ENCODE measurements at regions not wholly inside any gene's neighbourhood (a gene's known extent, or its start where the extent isn't known, plus 50 kb on each side); places are given as distances from the start of the nearest gene placed in this dataset.

DNA sequence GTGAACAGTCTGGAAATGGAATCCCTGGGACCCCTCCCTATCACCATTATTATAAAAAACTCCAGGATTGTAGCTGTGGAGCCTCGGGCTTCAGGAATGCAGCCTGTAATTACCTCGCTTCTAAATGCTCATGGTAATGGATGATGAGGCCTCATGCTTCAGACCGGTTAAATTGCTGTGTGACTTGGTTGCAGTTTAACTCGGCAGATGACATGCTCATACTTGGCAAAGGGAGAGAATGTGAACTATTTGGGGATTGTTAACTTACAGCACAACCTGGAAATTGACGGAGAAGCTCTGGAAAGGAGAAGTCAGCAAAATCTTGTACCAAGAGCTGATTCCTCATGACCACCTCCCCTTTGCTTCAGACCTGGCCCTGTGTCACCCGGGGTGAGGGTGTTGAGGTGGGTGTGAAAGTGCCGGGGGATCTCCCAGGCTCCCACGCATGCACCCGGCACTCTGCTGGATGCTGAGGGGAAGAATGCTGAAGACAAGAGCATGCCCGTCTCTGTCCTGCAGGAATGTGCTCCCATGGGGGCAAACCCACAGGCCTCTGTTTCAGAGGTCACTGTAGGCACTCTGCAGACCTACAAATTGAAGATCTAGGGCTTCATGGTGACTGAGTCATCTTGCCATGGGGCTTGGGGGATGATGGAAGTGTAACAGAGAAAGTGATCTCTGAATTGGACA is 364.8 kb downstream of the RPS6KC1 start:
- Histone ChIP-seq H3K36me3 (ENCODE audit: control insufficient read depth, insufficient read depth, low read length) (no peaks in the 10 kb centered on the region), H2AK9ac (replicated peaks; ENCODE audit: low read depth, low read length, poor library complexity) (no peak overlapping the region), H2AFZ (replicated peaks; ENCODE audit: low read length, poor library complexity) (no peak overlapping the region), H4K5ac (ENCODE audit: low read depth, low read length) (no peak overlapping the region), H3K4me3 (ENCODE audit: insufficient read depth, low read depth, low read length) (no peak overlapping the region), H2BK15ac (ENCODE audit: low read depth, low read length) (no peak overlapping the region), H3K79me1 (ENCODE audit: low read depth in 1 of 2, low read length in 2 of 2) (no peaks in the 10 kb centered on the region), H3K4me2 (ENCODE audit: low read depth, low read length) (no peak overlapping the region), H2BK120ac (ENCODE audit: low read depth, low read length) (no peak overlapping the region), H3K4me1 (ENCODE audit: control insufficient read depth, insufficient read depth, low read length) (no peaks in the 10 kb centered on the region), H4K91ac (ENCODE audit: insufficient read depth, low read depth, low read length) (no peak overlapping the region), H3K4ac (ENCODE audit: low read depth, low read length) (no peak overlapping the region), H3K27me3 (ENCODE audit: control insufficient read depth, insufficient read depth, low read length) (no peaks in the 10 kb centered on the region), H3K18ac (ENCODE audit: low read depth, low read length) (no peak overlapping the region), H3K14ac (replicated peaks; ENCODE audit: low read depth, low read length) (no peak overlapping the region), H3K56ac (ENCODE audit: extremely low read depth, insufficient read depth, low read length) (no peak overlapping the region), H2BK5ac (ENCODE audit: low read depth, low read length, poor library complexity, severe bottlenecking) (no peak overlapping the region), H3K9me1 (ENCODE audit: insufficient read depth, low read length) (no peaks in the 10 kb centered on the region), H3K27ac (ENCODE audit: insufficient read depth, low read length) (no peak overlapping the region), H3K23ac (ENCODE audit: low read depth, low read length) (no peak overlapping the region), H2BK20ac (ENCODE audit: low read depth, low read length) (no peak overlapping the region), H2AK5ac (ENCODE audit: low read depth, low read length) (no peak overlapping the region), H4K8ac (ENCODE audit: low read depth in 2 of 2, low read length in 2 of 2) (no peak overlapping the region), H3K9me3 (ENCODE audit: control insufficient read depth, insufficient read depth, low read length) (peaks cover 4% of the 10 kb centered on the region; the same call in 1 of the 2 replicates), H3K9ac (ENCODE audit: low read depth, low read length) (no peak overlapping the region), H4K20me1 (ENCODE audit: insufficient read depth, low read length) (no peaks in the 10 kb centered on the region)
- DNase-seq (no peak), ATAC-seq (ENCODE audit: low read depth) (no peak)
- ChIA-PET CTCF (interaction anchor here (0.5 kb wide), 1 partner anchor 719 kb away, joined by 6 read pairs; no protein-coding TSS in a partner anchor), POLR2A (ENCODE audit: unreplicated experiment) (no interaction called here)
- dilution Hi-C loops (cut with HindIII; ENCODE audit: low sequenced_read_pairs, unreplicated experiment): no loop called here
- in situ Hi-C loops (cut with MboI; ENCODE audit: low sequenced_read_pairs): no loop called here
- 78% methylated on average over 4 of the region's 10 CpGs; no CpG with 5 or more reads in 1 of the 2 experiments for whole genome bisulfite sequencing, 2 experiments (ENCODE audit: extremely low coverage in 2 of 2, insufficient read length in 1 of 2)
- intact Hi-C loops (cut with micrococcal nuclease): no loop called here
- TF ChIP-seq, protein P1, sequence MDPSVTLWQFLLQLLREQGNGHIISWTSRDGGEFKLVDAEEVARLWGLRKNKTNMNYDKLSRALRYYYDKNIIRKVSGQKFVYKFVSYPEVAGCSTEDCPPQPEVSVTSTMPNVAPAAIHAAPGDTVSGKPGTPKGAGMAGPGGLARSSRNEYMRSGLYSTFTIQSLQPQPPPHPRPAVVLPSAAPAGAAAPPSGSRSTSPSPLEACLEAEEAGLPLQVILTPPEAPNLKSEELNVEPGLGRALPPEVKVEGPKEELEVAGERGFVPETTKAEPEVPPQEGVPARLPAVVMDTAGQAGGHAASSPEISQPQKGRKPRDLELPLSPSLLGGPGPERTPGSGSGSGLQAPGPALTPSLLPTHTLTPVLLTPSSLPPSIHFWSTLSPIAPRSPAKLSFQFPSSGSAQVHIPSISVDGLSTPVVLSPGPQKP (IDR thresholded peaks at IDR 0.05; ENCODE audit: borderline replicate concordance, low read depth, low read length): no peak
- TF ChIP-seq, protein P2, sequence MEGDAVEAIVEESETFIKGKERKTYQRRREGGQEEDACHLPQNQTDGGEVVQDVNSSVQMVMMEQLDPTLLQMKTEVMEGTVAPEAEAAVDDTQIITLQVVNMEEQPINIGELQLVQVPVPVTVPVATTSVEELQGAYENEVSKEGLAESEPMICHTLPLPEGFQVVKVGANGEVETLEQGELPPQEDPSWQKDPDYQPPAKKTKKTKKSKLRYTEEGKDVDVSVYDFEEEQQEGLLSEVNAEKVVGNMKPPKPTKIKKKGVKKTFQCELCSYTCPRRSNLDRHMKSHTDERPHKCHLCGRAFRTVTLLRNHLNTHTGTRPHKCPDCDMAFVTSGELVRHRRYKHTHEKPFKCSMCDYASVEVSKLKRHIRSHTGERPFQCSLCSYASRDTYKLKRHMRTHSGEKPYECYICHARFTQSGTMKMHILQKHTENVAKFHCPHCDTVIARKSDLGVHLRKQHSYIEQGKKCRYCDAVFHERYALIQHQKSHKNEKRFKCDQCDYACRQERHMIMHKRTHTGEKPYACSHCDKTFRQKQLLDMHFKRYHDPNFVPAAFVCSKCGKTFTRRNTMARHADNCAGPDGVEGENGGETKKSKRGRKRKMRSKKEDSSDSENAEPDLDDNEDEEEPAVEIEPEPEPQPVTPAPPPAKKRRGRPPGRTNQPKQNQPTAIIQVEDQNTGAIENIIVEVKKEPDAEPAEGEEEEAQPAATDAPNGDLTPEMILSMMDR (conservative IDR thresholded peaks at IDR 0.05; ENCODE audit: low read depth, low read length): no peak
- TF ChIP-seq SMC3 (IDR thresholded peaks at IDR 0.05; ENCODE audit: low read depth, low read length): no peak
- no peak for TF ChIP-seq POLR2A (IDR thresholded peaks at IDR 0.05; ENCODE audit: low read depth, low read length)
- TF ChIP-seq MAFK (IDR thresholded peaks at IDR 0.05; ENCODE audit: low read depth, low read length): no peak
- no peak for TF ChIP-seq MXI1 (IDR thresholded peaks at IDR 0.05; ENCODE audit: borderline replicate concordance, low read depth, low read length)
- TF ChIP-seq MAZ (IDR thresholded peaks at IDR 0.05; ENCODE audit: borderline replicate concordance, low read depth, low read length): no peak
- TF ChIP-seq RAD21 (IDR thresholded peaks at IDR 0.05; ENCODE audit: low read length): no peak
- no peak for TF ChIP-seq BHLHE40 (IDR thresholded peaks at IDR 0.05; ENCODE audit: low read depth, low read length)
- TF ChIP-seq CHD1 (IDR thresholded peaks at IDR 0.05; ENCODE audit: low read depth, low read length): no peak
- TF ChIP-seq, protein P3, sequence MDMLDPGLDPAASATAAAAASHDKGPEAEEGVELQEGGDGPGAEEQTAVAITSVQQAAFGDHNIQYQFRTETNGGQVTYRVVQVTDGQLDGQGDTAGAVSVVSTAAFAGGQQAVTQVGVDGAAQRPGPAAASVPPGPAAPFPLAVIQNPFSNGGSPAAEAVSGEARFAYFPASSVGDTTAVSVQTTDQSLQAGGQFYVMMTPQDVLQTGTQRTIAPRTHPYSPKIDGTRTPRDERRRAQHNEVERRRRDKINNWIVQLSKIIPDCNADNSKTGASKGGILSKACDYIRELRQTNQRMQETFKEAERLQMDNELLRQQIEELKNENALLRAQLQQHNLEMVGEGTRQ (IDR thresholded peaks at IDR 0.05; ENCODE audit: low read depth, low read length): no peak
- TF ChIP-seq RFX5 (IDR thresholded peaks at IDR 0.05; ENCODE audit: low read depth, low read length): no peak
- TF ChIP-seq NFE2L2 (IDR thresholded peaks at IDR 0.05; ENCODE audit: low read depth, low read length): no peak
- no peak for TF ChIP-seq FOS (IDR thresholded peaks at IDR 0.05; ENCODE audit: low read depth, low read length)
- TF ChIP-seq RCOR1 (IDR thresholded peaks at IDR 0.05; ENCODE audit: insufficient replicate concordance, low read length): no peak
- no peak for TF ChIP-seq CEBPB (IDR thresholded peaks at IDR 0.05; ENCODE audit: low read depth, low read length)
- BruUV-seq (replicated peaks): no TSS peak

All from IMR-90 (cell line).